ENCODE measurements at regions not wholly inside any gene's neighbourhood (a gene's known extent, or its start where the extent isn't known, plus 50 kb on each side); places are given as distances from the start of the nearest gene placed in this dataset.

DNA sequence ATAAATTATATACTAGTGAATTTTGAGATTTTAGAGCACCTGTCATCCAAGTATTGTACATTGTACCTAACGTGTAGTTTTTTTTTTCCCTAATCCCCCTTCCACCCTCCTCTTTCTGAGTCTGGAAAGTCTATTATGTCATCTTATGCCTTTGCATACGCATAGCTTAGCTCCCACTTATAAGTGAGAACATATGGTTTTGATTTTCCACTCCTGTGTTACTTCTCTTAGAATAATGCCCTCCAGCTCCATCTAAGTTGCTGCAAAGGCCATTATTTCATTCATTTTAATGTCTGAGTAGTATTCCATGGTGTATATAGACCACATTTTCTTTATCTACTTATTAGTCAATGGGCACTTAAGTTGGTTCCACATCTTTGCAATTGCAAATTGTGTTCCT, 177.0 kb upstream of the C16orf82 start:
- DNase-seq (ENCODE audit: low read depth), result no peak

DNA sequence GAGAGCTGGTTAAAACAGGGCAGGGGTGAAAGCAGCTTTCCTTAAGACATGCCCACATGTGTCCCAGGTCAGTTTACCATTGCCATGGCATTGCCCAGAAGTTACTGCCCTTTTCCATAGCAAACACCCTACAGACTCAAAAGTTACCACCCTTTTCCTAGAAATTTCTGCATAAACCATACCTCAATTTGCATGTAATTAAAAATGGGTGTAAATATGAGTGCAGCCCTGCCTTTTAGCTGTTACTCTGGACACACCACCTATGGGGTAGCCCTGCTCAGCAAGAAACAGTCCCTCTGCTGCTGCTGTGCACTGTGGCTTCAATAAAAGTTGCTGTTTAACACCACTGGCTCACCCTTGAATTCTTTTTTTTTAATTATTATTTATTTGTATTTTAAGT, 168.5 kb upstream of the C16orf82 start:
- DNase-seq (ENCODE audit: low read depth), result no peak

DNA sequence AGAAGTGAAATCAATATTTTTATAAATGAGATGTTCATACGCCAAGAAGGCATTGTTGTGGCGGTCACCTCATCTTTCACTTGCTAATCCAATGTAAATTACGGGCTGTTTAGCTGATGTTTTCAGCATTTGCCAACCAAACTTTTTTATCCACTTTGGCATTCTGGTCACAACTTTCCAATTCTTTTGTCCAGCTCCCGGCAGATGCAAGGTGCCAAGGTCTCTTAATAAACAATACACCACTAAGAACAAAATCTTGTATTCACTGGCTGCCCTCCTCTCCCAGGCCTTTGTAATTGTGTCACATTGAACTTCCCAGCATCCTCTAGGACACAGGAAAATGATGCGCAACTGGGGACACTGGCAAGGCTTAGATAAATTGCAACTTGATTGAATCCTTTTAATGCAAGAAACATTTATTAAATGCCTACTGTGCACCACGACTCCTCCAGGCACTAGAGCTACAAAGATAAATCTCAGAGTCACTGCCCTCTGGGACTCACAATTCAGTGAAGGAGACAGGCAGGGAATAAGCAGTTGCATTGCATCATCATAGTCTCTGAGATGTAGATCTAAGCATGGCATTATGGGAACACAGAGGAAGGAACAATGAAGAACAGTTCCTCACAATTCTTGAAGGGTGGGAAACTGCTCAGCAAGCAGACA, 165.4 kb upstream of the C16orf82 start:
- DNase-seq (ENCODE audit: low read depth), result no peak

- DNase-seq (ENCODE audit: low read depth), result no peak
Measured at GRCh38 chr16:26901983-26902382, 164.7 kb upstream of the C16orf82 start.

DNA sequence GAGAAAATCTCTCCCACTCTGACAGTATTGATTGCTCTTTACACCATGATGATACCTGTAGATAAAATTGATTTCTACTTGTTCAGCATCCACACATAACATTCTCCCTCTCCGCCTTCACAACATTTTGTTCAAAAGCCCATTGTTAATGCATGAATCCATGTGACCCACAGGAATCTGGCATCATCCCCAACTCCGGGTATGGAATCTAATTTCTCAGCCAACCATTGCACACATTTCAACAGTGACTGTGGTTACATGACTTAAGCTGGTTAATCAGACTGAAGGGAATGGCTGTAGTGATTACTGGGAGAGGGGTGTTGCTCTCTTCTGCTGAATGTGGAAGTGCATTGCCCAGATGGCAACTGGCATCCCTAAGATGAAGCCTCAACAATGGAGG, 161.4 kb upstream of the C16orf82 start:
- no peak for DNase-seq (ENCODE audit: low read depth)

DNA sequence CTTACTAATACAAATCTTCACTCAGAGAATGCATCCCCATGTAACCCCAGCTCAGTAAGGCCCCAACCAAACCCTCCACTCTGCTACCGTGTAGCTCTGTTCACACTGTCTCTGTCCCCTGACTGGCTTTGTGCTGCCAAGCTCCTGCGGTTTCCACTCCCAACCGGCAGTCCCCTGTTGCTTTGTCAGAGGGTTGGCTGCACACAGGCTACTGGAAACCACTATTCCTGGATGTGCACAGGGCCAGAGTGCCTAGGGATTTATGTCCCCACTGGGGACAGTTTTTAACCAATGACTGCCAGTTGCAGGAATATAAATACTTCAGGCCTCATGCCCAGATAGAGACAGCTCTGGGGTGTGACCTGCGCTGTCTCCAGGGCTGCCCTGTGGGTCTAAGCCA, 157.1 kb upstream of the C16orf82 start:
- no peak for DNase-seq (ENCODE audit: low read depth)

- no peak for DNase-seq (ENCODE audit: low read depth)
Measured at GRCh38 chr16:26911436-26911835, 155.3 kb upstream of the C16orf82 start.

GRCh38 chr16:26913851-26914250, 152.9 kb upstream of the C16orf82 start:
- DNase-seq (ENCODE audit: low read depth), result no peak

DNA sequence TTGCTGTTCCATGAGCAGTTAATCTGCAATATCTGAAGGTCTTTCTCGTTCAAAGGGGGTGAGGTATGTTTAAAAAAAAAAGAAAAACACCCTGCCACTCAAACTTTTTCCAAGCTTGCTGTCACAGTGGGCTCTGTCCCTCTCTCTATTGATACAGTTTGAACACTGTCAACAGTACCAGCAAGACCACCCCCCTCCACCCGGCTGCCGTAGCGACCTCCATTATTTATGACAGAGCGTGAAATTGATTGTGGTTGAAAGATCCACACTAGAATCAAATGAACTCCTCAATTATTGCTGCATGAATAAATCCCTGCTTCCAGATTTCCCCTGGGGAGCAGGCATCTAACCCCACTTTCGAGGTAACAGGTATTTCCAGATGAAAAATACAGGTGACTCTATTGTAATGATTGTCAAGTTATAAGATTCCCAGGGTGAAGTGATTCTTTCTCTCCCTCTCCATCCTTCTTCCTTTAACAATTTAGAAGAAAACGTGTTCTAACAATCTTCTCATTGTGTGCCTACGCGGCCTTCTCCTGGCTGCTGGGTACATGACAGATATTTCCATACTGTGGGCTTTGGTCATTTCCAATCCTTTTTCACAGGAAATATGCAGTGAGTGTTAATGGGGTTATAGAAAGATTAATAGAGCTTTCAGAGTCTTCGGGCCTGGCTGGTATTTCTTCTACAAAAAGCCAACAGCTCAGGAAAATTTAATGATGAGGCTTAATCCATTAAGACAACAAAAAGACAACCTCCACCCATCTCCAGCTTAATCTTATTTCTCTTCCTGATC, 135.7 kb upstream of the C16orf82 start:
- DNase-seq (ENCODE audit: low read depth), result no peak

GRCh38 chr16:26950636-26951035, 116.1 kb upstream of the C16orf82 start:
- no peak for DNase-seq (ENCODE audit: low read depth)

GRCh38 chr16:26951950-26952349, 114.8 kb upstream of the C16orf82 start:
- no peak for DNase-seq (ENCODE audit: low read depth)

- DNase-seq (ENCODE audit: low read depth), result no peak
Measured at GRCh38 chr16:26952411-26952810, 114.3 kb upstream of the C16orf82 start.

GRCh38 chr16:26957283-26957859, 109.4 kb upstream of the C16orf82 start:
- no peak for DNase-seq (ENCODE audit: low read depth)

GRCh38 chr16:26959416-26960009, 107.2 kb upstream of the C16orf82 start:
- no peak for DNase-seq (ENCODE audit: low read depth)

DNA sequence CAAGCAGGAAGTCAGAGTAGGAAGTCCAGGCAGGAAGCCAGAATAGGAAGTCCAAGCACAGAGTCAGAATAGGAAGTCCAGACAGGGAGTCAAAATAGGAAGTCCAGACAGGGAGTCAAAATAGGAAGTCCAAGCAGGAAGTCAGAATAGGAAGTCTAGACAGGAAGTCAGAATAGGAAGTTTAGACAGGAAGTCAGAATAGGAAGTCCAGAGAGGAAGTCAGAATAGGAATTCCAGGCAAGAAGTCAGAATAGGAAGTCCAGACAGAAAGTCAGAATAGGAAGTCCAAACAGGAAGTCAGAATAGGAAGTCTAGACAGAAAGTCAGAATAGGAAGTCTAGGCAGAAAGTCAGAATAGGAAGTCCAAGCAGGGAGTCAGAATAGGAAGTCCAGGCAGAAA, 105.3 kb upstream of the C16orf82 start:
- DNase-seq (ENCODE audit: low read depth), result no peak

GRCh38 chr16:26963109-26963508, 103.6 kb upstream of the C16orf82 start:
- DNase-seq (ENCODE audit: low read depth), result no peak

GRCh38 chr16:26969589-26970231, 97.0 kb upstream of the C16orf82 start:
- DNase-seq (ENCODE audit: low read depth), result no peak

DNA sequence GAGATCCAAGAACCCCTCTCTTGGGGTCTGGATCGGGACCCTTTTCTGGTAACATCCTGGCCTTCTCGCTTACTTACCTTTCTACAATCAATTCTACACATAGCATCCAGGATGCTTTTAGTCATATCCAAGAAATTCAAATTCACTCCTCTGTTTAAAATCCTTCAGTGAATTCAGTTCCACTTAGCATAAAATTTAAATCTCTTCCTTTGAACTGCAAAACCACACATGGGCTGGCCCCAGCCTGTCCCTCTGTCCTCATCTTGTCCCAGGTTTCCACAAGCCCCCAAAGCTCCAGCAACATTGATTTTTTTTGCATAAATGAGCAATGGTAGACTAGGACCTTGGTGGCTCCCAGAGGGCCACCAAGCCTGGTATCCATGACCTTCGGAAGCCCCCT, 96.4 kb upstream of the C16orf82 start:
- DNase-seq (ENCODE audit: low read depth), result no peak

- no peak for DNase-seq (ENCODE audit: low read depth)
Measured at GRCh38 chr16:26976873-26977272, 89.9 kb upstream of the C16orf82 start.

GRCh38 chr16:26981266-26981938, 85.3 kb upstream of the C16orf82 start:
- DNase-seq (ENCODE audit: low read depth), result no peak

DNA sequence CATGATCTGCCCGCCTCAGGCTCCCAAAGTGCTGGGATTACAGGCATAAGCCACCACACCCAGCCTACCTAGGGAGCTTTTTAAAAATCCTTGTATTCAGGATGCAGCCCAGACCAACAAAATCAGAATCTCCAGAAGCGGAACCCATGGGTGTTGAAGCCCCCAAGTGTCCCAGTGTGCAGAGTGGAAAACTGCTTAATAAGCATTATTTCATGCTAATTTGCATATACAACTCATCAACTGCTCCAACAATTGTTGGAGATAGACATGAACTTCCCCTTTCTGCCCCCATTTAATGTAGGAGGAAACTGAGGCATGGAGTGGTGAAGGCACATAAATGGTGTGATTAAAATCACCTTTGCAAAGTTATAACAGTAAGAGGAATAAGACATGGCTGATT, 84.3 kb upstream of the C16orf82 start:
- DNase-seq (ENCODE audit: low read depth), result no peak

- no peak for DNase-seq (ENCODE audit: low read depth)
Measured at GRCh38 chr16:26983426-26983825, 83.3 kb upstream of the C16orf82 start.
